PFSK-1 (cell line): ENCODE measurements at regions not wholly inside any gene's neighbourhood (a gene's known extent, or its start where the extent isn't known, plus 50 kb on each side); places are given as distances from the start of the nearest gene placed in this dataset.

Experiments used
- POLR2AphosphoS5 ChIP-seq: IDR thresholded peaks from 2 replicates; pipeline ENCODE4 v1.6.1; 2012; ENCODE audit warnings: low read depth, mild to moderate bottlenecking, control low read depth, low read length, moderate library complexity
- TAF1 ChIP-seq: IDR thresholded peaks from 2 replicates; pipeline ENCODE4 v1.6.1; 2012; ENCODE audit warnings: low read length, control low read depth, borderline replicate concordance; ENCODE audit not compliant: insufficient read depth
- TF ChIP-seq, protein P1 (sequence below), 2 experiments: IDR thresholded peaks; 2 replicates each; pipeline versions ENCODE4 v1.6.1 to v1.8.0; 2011 to 2012; ENCODE audit warnings: low read depth in 2 of 2, low read length in 2 of 2, control low read depth in 1 of 2, inconsistent platforms in 1 of 2, mild to moderate bottlenecking in 1 of 2, moderate library complexity in 1 of 2; ENCODE audit not compliant: insufficient read depth in 1 of 2

DNA sequence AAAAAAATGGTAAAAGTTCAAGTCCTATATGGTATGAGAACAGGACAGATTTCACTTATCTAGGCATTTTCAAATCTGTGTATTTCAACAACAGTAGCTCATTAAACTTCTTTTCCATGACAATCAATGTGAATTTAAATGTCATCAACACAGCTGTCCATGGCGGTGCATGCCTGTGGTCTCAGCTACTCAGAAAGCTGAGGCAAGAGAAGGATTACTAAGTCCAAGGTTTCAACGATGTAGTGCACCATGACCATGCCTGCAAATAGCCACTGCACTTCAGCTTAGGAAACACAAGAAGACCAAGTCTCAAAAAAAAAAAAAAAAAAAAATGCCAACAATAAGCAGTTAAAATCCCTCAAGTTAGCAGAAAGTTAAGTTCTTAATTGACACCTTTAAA is 214.6 kb downstream of the C12orf50 start:
- TF ChIP-seq TAF1 (no peak), POLR2AphosphoS5 (no peak)
- TF ChIP-seq, protein P1, sequence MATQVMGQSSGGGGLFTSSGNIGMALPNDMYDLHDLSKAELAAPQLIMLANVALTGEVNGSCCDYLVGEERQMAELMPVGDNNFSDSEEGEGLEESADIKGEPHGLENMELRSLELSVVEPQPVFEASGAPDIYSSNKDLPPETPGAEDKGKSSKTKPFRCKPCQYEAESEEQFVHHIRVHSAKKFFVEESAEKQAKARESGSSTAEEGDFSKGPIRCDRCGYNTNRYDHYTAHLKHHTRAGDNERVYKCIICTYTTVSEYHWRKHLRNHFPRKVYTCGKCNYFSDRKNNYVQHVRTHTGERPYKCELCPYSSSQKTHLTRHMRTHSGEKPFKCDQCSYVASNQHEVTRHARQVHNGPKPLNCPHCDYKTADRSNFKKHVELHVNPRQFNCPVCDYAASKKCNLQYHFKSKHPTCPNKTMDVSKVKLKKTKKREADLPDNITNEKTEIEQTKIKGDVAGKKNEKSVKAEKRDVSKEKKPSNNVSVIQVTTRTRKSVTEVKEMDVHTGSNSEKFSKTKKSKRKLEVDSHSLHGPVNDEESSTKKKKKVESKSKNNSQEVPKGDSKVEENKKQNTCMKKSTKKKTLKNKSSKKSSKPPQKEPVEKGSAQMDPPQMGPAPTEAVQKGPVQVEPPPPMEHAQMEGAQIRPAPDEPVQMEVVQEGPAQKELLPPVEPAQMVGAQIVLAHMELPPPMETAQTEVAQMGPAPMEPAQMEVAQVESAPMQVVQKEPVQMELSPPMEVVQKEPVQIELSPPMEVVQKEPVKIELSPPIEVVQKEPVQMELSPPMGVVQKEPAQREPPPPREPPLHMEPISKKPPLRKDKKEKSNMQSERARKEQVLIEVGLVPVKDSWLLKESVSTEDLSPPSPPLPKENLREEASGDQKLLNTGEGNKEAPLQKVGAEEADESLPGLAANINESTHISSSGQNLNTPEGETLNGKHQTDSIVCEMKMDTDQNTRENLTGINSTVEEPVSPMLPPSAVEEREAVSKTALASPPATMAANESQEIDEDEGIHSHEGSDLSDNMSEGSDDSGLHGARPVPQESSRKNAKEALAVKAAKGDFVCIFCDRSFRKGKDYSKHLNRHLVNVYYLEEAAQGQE (IDR thresholded peaks at IDR 0.05; ENCODE audit: insufficient read depth in 1 of 2, low read depth in 2 of 2, low read length in 2 of 2) = no peak
